ENCODE measurements at regions not wholly inside any gene's neighbourhood (a gene's known extent, or its start where the extent isn't known, plus 50 kb on each side); places are given as distances from the start of the nearest gene placed in this dataset.

DNA sequence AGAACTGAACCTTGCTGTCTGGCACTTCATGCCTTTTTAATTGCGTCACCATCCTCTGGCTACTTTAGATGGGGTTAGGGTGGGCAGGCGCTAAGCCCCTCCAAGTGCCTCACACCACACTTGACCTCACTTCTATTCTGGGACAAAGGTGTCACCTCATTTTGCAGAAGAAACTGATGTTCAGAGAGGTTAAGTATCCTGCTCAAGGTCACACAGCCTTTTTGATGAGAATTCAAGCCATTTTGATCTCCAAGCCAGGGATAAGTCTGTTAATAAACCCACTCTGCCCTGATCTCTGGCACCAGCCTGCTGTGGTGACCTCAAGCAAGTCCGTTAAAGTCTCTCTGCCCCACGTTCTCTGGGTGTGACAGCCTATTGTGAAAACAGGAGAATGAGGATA lies 58.8 kb upstream of the PRR23C start:
- TF ChIP-seq, protein P1, sequence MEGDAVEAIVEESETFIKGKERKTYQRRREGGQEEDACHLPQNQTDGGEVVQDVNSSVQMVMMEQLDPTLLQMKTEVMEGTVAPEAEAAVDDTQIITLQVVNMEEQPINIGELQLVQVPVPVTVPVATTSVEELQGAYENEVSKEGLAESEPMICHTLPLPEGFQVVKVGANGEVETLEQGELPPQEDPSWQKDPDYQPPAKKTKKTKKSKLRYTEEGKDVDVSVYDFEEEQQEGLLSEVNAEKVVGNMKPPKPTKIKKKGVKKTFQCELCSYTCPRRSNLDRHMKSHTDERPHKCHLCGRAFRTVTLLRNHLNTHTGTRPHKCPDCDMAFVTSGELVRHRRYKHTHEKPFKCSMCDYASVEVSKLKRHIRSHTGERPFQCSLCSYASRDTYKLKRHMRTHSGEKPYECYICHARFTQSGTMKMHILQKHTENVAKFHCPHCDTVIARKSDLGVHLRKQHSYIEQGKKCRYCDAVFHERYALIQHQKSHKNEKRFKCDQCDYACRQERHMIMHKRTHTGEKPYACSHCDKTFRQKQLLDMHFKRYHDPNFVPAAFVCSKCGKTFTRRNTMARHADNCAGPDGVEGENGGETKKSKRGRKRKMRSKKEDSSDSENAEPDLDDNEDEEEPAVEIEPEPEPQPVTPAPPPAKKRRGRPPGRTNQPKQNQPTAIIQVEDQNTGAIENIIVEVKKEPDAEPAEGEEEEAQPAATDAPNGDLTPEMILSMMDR (IDR thresholded peaks at IDR 0.05) = no peak
- TF ChIP-seq EP300 (IDR thresholded peaks at IDR 0.05) (no peak), POLR2A (IDR thresholded peaks at IDR 0.05) (no peak)

Data from upper lobe of left lung (tissue), 4 donors.